ENCODE measurements at regions not wholly inside any gene's neighbourhood (a gene's known extent, or its start where the extent isn't known, plus 50 kb on each side); places are given as distances from the start of the nearest gene placed in this dataset.

- TF ChIP-seq CTCF (tag by site-specific recombination; IDR thresholded peaks at IDR 0.05), result no peak
- no peak for TF ChIP-seq YY1 (tag by site-specific recombination; IDR thresholded peaks at IDR 0.05)
- no peak for TF ChIP-seq ZNF645 (tag by site-specific recombination; IDR thresholded peaks at IDR 0.05)
Observed at GRCh38 chr13:22495819-22496218, 685.0 kb upstream of the SGCG start.
